ENCODE measurements at regions not wholly inside any gene's neighbourhood (a gene's known extent, or its start where the extent isn't known, plus 50 kb on each side); places are given as distances from the start of the nearest gene placed in this dataset.

- DNase-seq: no peak
Measured at GRCh38 chr20:56841346-56841908, 212.3 kb downstream of the TFAP2C start.

DNA sequence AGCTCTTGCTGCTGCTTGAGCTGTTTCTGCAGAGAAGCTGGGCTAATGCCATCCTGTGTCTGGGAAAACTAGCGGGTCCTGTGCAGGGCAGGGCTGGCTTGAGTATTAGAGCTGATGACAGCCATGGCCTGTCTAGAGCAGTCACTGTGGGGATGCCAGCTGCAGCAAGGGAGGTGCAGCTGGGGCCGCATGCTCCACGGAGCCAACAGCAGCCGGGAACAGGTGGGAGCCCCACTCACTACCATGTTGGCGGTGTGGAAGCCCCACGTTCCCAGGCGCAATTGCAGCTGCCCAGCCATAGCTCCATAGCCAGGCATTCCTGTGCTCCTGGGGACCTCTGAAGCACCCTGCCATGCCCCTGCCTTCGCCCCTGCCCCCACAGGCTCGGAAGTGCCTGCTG is 212.9 kb downstream of the TFAP2C start:
- DNase-seq: no peak

GRCh38 chr20:56843386-56843785 is 214.3 kb downstream of the TFAP2C start:
- DNase-seq: no peak

GRCh38 chr20:56843817-56844216 is 214.7 kb downstream of the TFAP2C start:
- DNase-seq: no peak

DNA sequence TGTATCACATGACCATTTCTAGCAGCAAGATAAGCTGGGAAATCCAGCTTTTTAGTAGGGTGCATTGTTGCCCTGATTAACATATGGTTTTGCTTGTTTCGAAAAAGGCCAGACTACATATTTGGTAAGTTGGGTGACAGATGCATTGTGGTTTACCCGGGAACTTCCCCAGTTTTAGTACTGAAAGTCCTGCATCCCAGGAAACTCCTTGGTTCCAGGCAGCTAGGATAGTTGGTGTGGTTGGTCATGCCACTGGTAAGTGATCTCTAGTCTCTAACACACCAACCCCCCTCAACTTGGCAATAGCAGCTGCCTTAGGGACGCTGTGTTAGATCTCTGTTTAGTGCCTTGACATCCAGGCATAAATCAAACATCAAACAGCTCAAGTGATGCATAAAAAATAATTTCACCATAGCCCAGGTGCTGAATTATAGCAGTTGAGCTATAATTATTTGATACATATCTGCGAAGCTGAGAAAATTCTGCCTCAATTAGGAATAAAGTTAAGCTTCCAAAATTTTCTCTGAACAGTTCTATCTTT is 216.5 kb downstream of the TFAP2C start:
- DNase-seq: no peak

- no peak for DNase-seq
Measured at GRCh38 chr20:56848561-56848960, 219.5 kb downstream of the TFAP2C start.

- no peak for DNase-seq
Measured at GRCh38 chr20:56851552-56851951, 222.4 kb downstream of the TFAP2C start.

GRCh38 chr20:56855708-56856107 is 226.6 kb downstream of the TFAP2C start:
- no peak for DNase-seq

GRCh38 chr20:56857950-56858349 is 228.8 kb downstream of the TFAP2C start:
- no peak for DNase-seq

- DNase-seq: no peak
Measured at GRCh38 chr20:56859039-56859800, 230.1 kb downstream of the TFAP2C start.

- DNase-seq: no peak
Measured at GRCh38 chr20:56859801-56860261, 230.7 kb downstream of the TFAP2C start.

GRCh38 chr20:56860413-56860812 is 231.3 kb downstream of the TFAP2C start:
- no peak for DNase-seq

DNA sequence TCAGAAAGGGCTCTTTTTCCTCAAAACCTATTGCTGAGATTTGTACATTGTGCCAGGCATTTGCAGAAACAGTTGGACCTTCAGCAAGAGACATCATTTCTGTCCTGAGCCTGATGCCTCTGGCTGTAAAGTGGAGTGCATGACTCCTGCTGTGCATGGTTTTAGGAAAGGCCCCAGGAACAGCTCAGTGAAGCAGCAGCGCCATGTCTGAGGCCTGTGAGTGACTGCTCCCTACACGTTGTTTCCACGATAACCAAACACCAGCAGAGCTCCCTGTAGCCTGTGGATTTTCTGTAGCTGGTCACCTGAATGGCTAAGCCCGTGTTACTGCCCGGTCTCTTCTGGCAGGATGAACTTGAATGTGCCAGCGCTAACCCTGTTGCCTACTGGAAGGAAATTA is 232.5 kb downstream of the TFAP2C start:
- no peak for DNase-seq

DNA sequence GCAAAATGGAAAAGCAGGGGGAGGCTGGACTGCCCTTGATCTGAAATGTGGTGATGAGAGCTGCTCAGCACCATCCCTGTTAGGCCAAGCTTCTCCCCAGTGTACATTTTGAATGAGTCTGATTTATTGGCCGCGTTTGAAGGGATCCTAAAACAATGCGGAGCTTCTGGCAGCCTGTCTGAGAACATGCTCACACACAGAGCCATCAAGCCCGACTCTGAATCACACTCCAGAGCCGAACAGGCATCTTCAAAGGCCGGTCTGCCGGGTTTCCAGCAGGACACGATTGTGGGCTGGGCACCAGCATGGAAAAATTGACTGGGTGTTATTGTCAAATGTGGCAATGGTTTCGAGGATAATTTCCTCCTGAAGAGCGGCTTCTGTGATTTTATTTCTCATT is 235.9 kb downstream of the TFAP2C start:
- no peak for DNase-seq

GRCh38 chr20:56867128-56867527 is 238.0 kb downstream of the TFAP2C start:
- DNase-seq: no peak

GRCh38 chr20:56868746-56869145 is 239.6 kb downstream of the TFAP2C start:
- DNase-seq: no peak

GRCh38 chr20:56870271-56870670 is 241.2 kb downstream of the TFAP2C start:
- no peak for DNase-seq

GRCh38 chr20:56871691-56872090 is 242.6 kb downstream of the TFAP2C start:
- no peak for DNase-seq

DNA sequence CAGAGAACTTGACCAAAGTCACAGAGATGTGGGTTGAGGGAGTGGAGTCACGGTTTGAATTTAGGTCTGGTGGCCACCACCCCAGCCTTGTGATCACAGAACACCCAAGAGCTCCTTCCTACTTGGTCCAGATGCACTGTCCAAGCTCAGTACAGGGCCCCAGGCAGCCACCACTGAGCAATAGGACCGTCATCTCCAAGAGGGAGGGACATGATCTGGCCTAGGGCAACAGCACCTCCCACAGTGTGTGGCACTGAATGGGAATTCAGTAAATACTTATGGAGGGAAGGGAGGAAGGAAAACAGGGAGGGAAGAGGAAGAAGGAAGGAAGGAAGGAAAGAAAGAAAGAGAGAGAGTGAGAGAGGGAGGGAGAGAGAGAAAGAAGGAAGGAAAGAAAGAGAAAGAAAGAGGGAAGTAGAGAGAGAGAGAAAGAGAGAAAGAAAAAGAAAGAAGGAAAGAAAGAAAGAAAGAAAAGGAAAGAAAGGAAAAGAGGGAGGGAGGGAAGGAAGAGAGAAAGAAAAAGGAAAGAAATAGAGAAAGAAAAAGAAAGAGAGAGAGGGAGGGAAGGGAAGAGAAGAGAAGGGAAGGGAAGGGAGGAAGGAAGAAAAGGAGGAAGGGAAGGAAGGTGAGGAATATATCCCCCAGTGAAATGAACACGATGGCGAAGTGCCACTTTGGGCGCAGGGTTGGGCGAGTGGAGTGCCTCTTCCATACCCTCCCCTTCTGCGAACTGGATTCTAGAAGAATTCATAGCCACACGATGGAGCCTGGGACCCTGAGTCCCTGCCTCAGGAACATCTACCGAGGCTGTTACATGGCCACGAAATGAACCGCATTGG is 243.7 kb downstream of the TFAP2C start:
- no peak for DNase-seq

GRCh38 chr20:56873836-56874235 is 244.7 kb downstream of the TFAP2C start:
- no peak for DNase-seq

DNA sequence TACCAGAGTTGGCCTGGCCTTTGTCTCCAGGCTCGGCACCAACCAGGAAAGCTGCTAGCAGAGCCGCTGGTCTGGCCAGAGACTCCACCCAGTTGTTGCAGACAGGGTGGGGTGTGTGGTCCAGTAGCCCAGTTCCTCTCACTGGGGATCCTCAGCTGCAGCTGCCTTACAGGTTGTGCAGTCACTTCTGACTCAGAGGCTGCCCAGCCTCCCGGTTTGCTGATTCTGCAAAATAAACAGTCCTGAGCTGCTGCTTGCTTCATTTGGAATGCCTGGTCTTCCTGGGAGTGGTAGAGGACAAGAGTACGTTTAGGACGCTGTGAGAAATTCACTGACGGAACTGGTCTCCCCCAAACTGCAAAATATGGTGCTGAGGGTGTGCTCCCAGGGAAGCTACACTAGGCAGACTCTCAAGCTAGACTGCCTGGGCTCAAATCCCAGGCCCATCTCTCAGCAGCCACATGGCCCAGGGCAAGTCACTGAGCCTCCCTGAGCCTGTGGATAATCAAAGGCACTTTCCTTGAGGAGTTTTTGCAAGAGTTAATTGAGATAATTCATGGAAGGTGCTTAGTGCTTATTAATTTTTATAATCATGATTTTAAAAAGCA is 246.1 kb downstream of the TFAP2C start:
- DNase-seq: no peak

GRCh38 chr20:56875803-56876202 is 246.7 kb downstream of the TFAP2C start:
- no peak for DNase-seq

GRCh38 chr20:56885521-56885920 is 256.4 kb downstream of the TFAP2C start:
- DNase-seq: no peak
